Skeletal muscle cell (primary cell): ENCODE measurements at regions not wholly inside any gene's neighbourhood (a gene's known extent, or its start where the extent isn't known, plus 50 kb on each side); places are given as distances from the start of the nearest gene placed in this dataset.
A peak's percentile ranks its signal among the peaks of the same experiment; 100 is the strongest.

Experiments
- DNase-seq: peaks from one replicate; pipeline ENCODE4 v3.0.0-alpha.2; 2010; ENCODE audit warnings: low read depth
- H3K4me3 ChIP-seq: 2 replicates; pipeline ENCODE4 v1.5.1; 2011; ENCODE audit warnings: low read depth, mild to moderate bottlenecking, control low read depth, low read length, moderate library complexity

DNA sequence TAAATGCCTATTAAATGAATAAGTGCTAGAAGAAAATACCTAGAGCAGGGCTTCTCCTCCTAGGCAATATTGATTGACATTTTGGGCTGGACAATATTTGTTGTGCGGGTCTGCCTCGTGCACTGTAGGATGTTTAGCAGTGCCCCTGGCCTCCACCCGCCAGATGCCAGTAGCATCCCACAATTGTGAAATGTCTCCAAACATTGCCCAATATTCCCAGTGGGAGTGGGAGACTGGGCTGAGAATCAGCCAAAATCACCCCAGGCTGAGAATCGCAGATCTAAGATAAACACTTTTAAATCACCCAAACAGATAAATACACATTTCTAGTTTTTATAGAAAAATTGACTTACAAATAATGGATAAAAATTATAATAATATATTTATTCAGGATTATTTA, 916.2 kb upstream of the LCORL start:
- no peak overlapping the region for H3K4me3 ChIP-seq
- no peak for DNase-seq

DNA sequence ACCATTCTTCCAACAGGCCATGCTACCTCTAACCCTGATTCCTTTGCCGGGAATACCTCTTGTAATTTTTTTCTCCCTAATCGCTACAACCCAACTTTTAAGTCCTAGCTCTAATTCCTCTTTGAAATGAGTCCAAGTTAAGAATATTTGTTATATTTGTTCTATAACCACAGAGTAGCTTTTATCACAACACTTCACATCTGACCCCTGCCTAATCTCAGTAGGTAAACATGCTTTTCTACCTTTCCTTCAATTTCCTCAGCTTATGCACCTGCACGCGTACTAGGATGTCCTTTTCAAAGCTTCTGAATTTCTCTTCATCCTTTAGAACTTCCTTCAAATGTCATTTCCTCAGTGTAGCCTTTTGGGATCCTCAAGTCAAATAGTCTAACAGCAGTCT, 915.5 kb upstream of the LCORL start:
- DNase-seq: no peak

DNA sequence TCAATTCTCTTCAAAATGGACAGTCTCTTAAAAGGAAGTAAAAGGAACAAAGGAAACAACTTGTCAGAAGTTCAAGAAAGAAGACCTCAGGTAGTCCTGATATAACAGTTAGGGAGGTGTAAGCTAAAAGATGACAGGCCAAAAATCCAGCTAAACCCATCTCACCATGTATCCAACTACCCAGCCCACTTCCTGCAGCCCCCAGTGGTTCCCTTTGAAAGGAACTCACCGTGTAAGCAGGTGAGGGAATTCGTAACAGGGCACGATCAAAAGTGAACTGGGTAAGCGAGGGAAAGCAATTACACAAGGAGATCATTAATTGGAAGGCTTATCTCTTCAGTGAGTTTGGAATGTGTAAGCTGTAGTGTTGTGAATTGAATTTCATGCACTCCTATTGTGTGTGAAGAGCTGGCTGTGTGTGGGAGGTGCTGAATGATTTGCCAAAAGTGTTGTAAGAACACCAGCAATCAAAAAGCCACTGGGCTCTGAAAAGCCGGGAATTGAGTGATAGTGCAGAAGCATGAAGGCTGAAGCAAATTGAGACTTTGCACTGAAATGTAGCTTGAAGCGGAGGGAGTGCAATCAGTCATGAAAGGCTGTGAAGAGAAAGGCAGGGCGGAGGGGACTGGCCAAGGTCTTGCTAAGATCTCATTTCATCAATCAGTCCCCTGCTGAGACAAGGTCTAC, 914.2 kb upstream of the LCORL start:
- no peak for DNase-seq
- no peak overlapping the region for H3K4me3 ChIP-seq

More for the DNA sequence above, 915.5 kb upstream of the LCORL start:
- H3K4me3 ChIP-seq: no peak overlapping the region

DNA sequence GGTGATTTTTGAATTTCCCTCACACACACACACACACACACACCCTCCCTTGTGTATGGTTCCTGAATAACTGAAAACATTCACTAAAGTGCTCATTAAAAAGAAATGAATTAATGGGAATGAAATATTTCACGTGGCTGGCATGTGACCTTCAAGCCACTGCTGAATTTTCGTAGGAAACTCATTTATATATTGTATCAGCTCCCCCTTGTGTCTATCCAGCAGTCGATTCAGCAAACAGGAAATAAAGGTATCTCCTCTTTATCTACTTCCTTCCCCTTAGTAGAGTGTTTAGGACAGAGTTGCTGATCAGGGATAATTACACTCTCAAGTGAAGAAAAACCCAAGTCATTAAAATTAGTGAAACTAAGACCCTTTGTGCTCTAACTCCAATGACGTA, 912.6 kb upstream of the LCORL start:
- no peak overlapping the region for H3K4me3 ChIP-seq
- no peak for DNase-seq

DNA sequence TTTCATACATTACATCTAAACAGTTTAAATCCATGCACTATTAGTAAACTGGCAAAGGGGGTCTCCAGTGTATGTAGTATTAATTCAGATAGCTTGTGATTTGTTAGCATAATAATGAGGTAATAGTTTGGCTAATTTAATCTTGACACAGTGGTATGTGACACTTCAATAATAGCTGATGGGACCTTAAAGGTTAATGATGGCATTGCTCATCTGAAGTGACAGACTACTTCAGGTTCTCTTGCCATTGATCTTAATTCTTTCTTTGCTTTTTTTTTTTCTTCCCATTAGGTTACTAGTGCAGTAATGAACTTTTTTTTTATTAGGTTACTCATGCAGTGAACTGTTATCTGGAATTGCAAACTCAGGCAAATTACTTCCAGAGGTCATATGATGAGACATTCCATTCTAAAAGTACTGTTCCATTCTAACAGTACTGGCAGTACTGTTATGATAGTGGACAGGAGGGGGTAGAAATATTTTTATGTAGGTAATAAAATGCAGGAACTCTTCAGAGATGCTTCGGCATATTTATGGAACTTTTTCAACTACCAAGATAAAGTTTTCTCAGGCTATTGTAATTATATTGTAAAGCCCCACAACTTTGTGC, 911.3 kb upstream of the LCORL start:
- no peak overlapping the region for H3K4me3 ChIP-seq
- DNase-seq: no peak

DNA sequence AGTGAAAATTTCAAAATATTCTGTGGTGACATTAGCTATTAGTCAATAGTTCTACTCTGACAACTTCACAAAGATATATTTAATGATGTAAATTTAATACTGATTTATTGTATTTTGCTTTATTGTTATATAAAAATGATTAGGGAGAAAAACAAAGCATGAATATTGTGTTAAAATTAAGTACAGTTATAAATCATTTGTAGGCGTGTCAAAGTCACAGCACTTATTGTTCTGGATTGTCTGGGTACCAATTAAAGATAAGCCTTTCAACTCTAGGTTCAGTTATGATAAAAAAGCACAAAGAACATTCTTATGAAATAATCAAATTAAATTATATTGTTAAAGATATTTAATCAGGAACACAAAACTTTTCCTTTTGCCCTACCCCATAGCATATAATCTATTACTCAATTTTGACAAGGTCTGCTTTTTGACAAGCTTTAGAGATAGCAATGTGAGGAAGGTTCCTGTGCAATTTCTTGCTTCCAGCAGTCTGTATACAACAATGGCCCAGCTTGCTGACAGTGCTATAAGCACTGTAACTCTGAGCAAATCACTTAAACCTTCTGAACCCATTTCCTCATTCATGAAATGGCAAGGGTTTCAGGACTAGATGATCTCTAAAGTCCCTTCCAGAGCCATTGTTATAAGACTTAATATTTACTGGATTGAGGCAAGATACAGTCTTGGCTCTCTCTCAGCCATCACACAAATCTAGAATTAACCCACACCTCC, 910.3 kb upstream of the LCORL start:
- no peak overlapping the region for H3K4me3 ChIP-seq
- DNase-seq: no peak

DNA sequence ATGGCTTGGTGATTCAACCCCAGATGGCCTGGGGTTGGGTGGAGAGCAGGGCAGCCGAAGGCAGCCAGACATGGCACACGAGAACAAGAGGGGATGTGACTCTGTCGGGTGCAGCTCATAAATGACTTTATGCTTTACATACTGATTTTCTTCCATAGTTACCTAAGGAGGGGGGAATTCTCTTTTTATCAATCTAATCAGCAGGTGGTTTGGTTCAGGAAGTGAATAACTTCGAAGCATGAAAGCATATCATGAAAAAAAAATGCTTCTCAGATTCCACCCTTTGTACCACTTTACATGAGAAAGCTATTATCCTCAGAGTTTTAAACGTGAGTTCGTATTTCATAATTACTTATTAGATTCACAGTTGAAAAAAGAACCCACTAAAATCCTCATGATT, 908.9 kb upstream of the LCORL start:
- DNase-seq: no peak
- no peak overlapping the region for H3K4me3 ChIP-seq

DNA sequence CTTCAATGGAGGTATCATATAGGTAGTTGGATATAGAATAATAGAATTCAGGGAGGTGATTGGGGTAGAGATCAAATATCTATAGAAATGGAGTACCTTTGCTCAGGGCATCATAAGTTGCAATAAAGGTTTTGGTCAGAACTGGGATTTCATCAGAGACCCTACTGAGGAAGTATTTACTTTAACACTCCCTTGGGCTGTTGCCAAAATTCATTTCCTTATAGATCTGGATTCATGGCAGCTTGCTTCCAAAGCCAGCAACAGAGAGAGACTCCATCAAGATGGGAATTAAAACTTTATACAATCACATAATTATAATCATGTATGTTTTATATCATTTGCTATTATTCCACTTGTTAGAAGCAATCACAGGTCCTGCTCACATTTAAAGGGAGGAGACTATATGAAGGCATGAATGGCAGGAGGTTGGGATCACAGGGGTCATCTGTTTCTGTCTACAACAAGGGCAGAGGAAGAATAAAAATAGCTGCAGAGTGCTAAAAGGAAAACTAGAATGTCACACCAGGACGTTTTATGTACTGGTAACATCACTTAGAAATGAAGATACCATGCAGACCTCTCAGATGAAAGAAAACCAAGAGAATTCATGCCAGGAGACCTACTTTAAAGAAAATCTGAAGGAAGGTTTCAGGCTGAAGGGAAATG, 902.1 kb upstream of the LCORL start:
- no peak overlapping the region for H3K4me3 ChIP-seq
- no peak for DNase-seq

DNA sequence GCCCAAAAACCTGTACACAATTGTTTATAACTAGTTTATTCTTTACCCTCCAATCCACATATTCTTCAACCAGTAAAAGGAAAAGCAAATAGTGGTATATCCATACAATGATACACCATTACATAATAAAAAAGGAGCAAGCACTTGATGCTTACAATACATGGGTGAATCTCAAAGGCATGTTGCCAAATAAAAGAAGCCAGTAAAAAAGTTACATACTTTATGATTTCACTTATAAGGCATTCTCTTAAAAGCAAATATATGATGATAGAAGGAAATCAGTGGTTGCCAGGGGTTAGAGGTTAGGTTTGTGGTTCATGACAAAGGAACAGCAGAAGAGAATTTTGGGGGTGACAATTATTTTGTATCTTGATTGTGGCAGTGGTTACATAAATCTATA, 896.1 kb upstream of the LCORL start:
- no peak overlapping the region for H3K4me3 ChIP-seq
- no peak for DNase-seq

DNA sequence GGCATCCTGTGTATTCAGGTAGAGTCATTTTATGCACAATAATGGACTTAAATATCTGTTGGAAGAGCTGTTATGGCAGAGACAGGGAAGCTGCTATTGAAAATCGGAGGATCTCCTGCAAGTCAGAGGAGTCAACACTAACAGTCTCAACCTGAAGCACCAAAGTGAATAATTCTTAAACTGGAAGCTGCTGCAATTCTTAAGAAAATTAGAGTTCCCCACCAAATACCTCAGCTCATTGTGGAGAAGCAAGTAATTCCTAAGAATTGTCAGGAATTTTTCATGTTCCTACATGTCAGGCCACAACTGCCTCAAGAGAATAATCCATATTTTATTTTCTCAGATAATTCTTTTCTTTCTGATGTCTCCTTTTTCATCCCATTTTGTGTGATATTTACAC, 892.6 kb upstream of the LCORL start:
- DNase-seq: no peak
- no peak overlapping the region for H3K4me3 ChIP-seq

DNA sequence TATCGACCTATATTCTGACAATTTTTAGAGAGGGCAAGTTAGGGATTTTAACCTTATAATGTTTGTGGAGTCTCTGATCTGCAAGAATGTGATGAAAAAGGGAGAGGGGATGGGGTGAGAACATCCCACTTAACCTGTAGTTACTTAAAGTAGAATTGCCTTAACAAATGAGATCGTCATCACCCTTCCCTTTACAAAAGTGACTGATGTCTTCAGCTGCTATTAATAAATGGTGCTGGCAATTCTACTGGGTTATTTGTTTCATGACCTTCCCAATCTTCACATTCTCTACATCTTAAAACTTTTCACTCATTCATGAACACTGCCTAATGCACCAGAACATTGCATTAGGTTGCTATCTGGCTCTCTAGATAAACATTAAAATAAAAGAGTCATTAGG, 873.4 kb upstream of the LCORL start:
- no peak for DNase-seq
- H3K4me3 ChIP-seq: no peak overlapping the region

DNA sequence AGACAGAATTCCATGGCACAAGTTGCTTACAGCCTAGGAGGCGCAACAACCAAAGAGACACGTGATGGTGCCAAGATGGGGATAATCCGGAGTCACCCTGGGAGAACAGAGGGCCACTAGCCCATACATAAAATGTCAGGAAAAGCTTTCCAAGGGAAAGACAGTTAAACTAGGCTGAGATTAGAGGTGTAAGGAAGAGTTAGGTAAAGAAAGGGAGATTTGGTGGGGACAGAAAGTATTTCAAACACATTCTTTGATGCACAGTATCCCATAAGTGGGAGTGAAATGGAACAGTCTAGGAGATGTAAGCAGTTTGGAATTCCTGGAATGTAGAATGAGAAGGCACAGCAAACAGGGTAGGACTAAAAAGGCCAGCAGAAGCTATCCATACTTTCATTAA, 860.9 kb upstream of the LCORL start:
- DNase-seq: peak; percentile 15
- H3K4me3 ChIP-seq: no peak overlapping the region

DNA sequence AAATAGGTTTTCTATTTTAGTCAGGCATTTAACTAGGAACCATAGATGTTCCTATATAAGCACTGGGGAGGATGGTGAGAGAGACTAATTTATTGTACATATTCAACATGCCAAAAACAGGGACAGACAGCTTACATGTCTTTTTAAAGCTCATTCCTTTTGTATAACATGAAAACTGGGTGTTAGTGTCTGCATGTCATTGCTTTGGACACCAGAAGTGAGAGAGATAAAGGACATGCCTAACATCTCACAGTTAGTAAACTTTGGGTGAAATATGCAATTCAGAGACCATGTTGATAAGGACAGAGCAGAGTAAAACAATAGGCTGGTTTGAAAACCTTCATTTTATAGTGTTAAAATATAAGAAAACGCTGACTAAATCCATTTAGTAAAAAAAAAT, 860.0 kb upstream of the LCORL start:
- H3K4me3 ChIP-seq: no peak overlapping the region
- DNase-seq: no peak

DNA sequence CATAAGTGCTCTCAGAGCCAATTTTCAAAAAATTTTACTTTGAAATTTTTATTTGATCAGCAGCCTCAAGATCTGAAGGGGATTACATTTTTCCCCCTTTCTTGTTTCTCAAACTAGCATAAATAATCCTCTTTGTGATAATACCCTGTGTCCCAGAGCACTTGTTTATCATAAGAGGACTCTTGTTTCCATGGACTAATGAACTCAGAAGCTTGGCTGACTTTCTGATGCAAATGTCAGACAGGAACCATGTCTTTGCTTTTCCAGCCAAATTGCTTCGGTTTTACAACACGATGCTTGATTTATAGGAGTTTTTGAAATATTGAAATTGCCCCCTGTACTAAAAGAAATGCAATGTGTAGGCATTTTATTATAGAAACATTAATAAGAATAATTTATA, 859.3 kb upstream of the LCORL start:
- H3K4me3 ChIP-seq: no peak overlapping the region
- DNase-seq: no peak

DNA sequence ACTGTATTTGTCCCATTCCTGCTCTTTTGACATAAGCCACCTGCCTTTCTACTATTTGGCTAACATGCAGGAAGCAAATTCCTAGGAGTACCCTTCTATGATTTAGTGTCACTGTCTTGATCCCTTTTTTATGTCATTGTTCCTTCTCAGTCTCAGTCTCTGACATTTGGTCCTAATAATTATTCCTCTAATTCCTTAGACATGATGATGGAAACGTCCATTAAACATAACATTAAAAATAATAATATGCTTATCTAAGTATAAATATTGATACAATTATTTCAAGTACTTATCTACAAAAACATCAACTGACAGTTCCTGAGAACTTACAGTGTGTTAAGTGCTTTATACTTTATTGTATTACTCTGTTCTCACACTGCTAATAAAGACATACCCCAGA, 857.0 kb upstream of the LCORL start:
- no peak for DNase-seq
- no peak overlapping the region for H3K4me3 ChIP-seq

DNA sequence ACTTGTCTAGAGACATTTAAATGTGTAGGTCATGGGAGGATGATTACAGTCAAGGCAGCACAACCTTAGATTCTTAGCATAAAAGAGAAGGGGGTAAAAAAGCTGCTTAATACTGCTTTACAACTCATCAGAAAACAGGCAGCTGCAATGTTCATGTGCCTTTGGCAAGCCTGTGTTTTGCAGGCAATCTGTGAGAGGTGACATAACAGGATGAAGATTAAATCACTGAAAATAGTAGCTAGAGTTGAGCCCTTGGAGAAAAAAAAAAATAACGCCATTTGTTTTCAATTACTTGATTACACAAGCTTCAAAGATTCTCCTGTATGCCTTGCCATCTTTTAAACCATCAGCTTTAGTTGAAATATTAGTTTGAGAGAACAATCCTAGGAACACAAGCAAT, 847.6 kb upstream of the LCORL start:
- no peak overlapping the region for H3K4me3 ChIP-seq
- DNase-seq: no peak

DNA sequence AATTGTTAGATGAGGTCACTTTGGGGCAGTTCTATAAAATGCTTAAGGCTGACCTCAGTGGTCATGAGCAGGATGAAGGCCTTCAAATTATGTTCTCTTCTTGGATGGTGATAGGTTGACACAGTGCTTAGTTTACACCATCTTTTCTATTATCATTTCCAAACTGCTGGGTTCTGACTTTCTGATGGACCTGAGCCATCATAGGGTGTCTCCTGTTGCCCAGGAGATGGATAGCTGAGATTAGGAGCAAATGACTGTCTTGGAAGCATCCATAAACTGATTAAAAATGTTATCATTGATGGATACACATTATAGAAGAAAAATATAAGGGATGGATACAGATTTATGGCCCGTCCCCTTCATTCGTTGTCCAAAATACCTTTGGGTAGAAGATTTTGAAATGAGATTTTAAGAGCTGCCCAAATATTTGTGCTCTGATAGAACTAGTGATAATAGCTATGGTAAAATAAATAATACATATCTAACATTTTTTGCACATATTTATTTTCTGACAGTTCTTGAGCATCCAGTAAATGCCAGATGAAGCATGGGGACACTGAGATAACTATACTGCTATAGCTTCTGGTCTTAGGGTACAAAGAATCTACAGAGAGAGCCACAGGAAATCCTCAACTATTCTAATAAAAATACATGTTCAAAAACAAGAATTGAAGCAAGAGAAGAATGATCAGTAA, 839.4 kb upstream of the LCORL start:
- H3K4me3 ChIP-seq: no peak overlapping the region

DNA sequence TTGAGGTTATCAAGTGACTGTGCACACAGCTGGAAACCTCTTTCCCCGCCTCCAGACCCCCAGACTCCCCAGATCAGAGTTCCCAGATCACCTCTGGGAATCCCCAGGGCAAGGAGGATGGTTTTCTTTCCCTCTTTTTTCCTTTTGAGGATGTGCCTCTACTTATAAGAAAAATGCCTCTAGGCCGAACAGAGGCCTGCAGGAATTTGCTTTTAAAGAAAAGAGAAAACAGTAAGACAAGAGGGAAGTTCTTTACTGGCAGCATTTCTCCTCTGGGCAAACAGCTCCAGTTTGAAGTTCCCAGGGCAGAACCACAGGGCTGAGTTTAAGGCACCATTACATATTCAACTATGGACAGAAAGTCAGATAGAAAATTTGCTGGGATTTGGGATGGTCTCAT, 837.9 kb upstream of the LCORL start:
- H3K4me3 ChIP-seq: no peak overlapping the region
- DNase-seq: no peak

More for the DNA sequence above, 839.4 kb upstream of the LCORL start:
- DNase-seq: no peak

DNA sequence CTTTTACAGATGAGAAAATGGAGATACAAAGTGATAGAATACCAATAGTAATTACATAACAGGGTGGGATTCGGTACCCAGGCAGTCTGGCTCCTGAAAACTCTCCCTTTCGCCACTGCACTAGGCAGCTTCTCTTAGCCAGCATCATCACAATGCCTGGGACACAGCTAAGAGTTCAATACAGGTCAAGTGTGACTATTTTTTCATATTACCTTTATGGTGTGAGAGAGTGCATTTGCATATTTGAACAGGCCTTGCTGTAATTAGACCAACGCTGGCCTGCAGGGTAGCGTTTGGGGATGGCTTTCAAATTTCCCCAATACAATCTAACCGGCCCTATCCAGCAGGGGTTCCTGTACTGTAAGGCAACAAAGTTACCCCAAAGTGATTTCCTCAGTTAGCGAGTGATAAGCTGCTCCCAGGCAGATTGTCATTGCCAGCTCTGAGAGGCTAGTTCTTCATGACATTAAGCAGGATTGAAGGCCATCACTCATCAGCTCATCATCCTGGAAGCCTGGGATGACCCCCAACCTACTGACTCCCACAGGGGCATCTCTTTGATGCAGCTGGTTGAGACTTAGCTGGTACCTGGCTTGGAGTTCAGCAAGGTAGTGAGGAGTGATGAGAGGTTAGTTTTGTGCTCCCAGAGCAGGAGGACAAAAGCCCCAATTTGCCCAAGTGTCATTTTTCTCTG, 836.8 kb upstream of the LCORL start:
- DNase-seq: no peak
- no peak overlapping the region for H3K4me3 ChIP-seq
